Activated CD4-positive, alpha-beta T cell treated with anti-CD3 and anti-CD28 coated beads for 24 hours (primary cell): ENCODE measurements at regions not wholly inside any gene's neighbourhood (a gene's known extent, or its start where the extent isn't known, plus 50 kb on each side); places are given as distances from the start of the nearest gene placed in this dataset.

ENCODE experiments used
- DNase-seq, 2 donors: peaks; one replicate each; pipeline ENCODE4 v3.0.0-alpha.2; 2020; ENCODE audit warnings: low read depth in 2 of 2

GRCh38 chr14:36465178-36465577 is 54.9 kb downstream of the NKX2-1 start:
- no peak for DNase-seq

DNA sequence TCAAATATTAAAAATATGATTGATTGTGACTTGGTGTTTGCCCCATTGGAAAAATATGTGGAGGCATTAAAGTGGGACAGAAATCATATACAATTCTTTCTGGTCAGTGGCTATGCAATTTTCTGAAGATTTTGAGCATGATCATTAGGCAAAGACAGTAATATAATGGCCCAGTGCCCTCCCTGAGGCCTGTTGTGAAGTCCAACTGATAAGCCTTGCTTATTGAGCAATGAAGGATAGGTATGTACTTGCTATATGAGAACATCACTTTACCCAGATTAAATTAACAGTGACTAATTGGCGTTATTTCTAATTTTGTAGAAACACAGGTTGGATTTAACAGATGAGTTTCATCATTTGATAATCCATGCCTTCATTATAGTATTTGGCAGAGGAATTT is 57.1 kb downstream of the NKX2-1 start:
- DNase-seq = no peak

GRCh38 chr14:36455241-36455627 is 64.8 kb downstream of the NKX2-1 start:
- no peak for DNase-seq

GRCh38 chr14:36454599-36455240 is 65.3 kb downstream of the NKX2-1 start:
- no peak for DNase-seq

DNA sequence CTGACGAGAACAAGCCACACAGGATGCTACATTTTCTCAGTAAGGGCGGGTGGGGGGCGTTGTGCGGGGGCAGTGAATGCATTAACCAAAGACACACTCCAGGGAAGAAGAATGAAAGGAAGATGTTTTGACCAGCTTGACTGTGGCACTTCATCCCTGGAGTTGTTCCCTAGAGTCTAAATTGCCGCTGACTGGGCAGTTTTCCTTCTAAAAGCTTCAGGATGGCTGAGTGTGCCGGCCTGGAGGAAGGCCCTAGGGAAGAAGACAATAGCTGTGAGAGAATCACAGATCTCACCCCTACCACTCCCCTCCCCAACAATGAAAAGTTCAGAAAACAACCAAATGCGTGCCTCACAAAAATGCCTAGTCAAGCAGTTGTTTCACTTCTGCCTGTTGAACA is 67.2 kb downstream of the NKX2-1 start:
- no peak for DNase-seq

DNA sequence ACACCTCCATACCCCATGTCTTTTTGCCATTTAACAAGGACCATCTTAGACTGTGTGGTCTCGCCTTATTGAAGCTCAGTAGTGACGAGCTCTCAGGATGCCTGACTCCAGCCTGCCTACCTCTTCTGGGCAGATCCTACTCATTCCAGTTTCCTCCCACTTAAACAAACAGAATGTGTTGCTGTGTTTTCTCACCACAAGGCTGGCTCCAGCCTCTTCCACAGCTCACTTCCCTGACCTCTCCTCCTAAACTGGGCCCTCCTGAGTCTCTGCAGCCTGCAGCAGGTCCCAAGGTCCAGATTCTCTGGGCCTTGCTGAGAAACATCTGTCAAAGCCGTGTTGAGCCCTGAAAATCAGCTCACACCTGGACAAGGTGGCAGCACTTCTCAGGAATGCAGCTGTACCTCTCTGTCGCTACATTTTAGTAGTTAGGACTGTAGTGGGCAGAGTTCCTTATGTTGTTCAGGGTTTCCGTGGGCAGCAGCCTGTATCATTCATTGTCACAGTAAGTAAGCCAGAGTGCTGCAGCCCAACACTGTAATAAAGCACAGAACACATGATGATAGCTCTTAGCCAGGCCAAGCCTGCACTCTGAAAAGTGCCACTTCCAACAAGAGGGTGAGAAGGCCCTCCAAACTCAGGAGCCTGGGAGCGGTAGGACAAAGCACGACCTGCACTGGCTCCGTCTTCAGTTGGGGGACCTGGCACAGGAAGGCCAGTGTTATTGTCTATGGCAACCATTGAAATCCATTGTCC is 68.5 kb downstream of the NKX2-1 start:
- DNase-seq = no peak

DNA sequence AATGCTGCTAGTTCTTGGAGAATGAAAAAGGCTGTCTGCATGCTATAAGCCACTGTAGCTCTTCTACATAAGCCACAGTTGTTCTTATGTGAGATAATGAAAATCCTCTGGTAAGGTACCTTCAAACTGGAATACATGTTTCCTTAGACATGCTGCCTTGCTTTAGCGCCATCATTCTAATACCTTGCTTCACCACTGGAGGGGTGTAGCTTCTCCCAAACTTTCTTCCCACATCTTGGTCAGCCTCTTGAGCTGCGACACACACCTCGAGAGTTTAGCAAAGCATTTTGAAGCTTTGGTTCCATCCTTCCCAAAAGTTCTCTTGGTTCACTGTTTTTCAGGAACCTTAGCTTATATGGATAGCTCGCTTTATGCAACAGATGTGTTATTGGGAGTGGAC is 69.5 kb downstream of the NKX2-1 start:
- no peak for DNase-seq

GRCh38 chr14:36449903-36450302 is 70.1 kb downstream of the NKX2-1 start:
- no peak for DNase-seq

DNA sequence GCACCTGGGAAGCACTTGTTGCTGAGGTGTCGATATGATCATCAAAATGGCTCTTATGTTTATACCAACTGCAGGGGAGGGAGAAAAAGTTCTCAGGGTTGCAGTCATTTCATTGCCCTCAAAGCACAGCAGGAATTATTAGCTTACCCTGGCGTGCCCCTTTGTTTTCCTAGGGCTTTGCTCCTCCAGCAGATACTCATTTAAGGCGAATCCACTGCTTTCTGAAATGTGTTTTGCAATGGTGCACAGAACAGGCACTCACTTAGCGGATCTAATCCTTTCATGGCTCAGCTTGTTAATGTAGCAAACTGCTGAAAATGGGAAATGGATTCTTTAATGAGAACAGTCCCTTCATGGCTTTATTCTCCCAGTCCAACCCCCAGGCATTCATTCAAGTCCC is 76.7 kb downstream of the NKX2-1 start:
- DNase-seq = no peak

DNA sequence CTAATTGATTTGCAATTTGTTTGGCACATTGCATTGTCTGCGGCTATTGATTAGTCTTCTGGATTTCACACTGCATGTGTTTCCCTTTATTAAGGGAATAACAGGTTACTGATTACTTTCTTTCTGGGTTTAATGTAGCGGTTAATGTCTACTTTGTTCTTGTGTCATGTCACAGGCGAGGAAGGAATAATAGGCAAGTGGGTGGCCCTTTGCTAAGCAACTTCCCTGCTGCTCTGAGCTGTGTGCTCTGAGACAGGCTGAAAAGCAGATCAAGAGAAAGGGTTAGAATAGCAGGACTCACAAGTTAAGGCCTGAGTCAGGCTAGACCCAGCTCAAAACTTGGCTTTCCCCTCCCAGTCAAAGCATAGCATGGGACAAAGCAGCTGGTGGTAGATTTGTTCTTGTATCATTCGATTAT is 77.2 kb downstream of the NKX2-1 start:
- no peak for DNase-seq

DNA sequence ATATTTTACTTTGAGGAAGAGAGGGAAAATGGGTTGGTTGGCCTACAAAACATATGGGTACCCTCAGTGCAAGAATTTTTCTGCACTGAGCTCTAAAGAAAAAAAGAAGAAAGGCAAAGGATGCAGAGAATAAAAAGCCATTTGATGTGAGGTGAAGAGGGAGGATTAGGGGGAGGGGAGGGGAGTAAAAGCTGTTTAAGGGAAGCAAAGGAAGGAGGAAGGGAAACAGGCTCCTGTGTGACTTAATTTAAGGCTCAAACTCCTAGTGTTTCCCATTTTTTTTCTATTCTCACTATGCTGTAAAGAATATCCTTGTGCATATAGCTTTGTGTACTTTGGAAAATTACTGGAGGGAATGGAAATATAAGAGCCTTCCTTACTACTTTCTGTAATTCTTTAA is 78.7 kb downstream of the NKX2-1 start:
- DNase-seq = no peak

DNA sequence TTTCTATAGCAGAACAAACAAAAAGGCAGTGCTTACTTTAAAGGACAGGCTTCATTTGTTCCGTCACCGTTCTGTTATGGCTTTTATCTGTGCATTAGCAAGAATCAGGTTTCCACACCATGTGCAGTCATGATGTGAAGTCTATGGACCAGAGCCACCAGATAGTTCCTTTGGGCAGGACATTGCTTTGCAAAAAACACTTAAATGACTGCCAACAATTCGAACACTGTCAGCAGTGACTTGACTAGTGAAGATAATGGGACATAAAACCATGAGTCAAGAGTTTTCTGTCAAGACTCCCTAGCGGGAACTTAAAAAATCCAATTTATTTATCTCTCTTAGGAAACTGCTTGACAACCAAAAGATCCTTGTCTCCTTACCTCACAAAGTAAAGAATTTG is 80.3 kb downstream of the NKX2-1 start:
- no peak for DNase-seq

GRCh38 chr14:36438883-36439282 is 81.1 kb downstream of the NKX2-1 start:
- no peak for DNase-seq

DNA sequence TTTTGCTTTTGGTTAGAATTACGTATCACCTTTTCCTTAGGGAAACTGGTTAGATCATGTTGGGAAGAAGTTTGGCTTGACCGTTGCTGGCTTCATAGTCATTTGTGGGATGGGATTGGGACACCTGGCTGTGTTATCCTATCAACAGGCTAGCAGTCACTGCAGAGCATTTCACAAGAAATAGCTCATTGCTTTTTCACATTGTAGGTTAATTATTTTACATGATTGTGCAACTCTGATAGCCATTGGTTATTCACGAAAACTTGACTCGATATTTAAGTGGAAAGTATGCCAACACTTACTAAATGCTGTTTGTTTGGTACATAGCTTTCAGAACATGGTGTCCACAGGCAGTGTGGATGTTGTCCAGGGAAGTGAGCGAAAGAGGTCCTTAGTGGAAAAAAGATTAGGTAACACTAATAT is 89.4 kb downstream of the NKX2-1 start:
- no peak for DNase-seq

DNA sequence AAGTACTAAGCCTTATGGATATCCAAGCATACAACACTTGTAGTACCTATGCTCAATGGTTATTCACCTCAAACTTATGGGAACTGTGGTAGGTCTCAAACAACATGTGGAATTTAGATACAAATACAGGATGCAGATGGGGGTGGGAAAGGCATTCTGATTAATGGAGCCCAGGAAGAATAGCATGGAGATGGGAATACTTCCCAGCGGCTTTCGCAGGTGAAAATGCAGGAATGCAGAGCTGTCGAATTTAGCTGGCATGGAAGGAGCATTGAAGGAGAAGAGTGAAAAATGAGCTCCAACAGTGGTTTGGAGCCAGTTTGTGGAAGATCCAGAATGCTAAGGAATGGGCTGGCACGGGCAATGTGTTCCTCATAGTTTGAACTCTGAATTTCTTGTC is 89.9 kb downstream of the NKX2-1 start:
- no peak for DNase-seq

DNA sequence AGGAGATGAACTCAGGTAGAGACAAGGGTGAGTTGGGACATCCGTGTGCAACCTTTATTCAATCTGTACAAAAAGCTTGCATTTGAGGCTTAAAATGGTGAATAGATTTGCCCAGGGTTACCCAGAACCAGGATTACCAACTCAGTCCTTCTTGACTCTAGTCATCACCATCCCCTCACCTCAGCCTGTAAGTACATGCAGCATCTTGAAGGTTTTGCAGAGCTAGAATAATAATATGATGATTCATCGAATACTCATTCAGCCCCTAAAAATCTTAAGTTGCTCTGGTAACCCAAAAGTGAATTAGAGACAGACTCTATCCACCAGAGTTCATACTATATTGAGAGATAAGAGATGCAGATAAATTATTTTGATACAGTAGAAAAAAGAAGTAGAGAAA is 90.3 kb downstream of the NKX2-1 start:
- DNase-seq = no peak

GRCh38 chr14:36428350-36428749 is 91.7 kb downstream of the NKX2-1 start:
- no peak for DNase-seq

DNA sequence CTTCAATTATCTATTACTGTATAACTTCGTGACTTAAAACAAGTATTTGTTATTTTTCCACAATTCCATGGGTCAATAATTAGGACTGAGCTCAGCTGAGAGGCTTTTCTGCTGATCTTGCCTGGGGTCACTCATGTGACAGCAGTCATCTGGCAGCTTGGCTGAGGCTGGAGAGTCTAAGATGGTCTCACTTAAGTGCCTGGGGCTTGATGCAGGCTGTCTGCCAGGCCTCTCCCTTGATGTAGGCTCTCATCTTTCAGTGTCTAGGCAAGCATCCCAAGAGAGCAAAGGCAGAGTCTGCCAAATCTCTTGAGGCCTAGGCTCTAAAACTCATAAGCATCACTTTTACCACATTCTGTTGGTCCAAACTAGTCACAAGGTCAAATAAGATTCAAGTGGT is 93.2 kb downstream of the NKX2-1 start:
- no peak for DNase-seq

DNA sequence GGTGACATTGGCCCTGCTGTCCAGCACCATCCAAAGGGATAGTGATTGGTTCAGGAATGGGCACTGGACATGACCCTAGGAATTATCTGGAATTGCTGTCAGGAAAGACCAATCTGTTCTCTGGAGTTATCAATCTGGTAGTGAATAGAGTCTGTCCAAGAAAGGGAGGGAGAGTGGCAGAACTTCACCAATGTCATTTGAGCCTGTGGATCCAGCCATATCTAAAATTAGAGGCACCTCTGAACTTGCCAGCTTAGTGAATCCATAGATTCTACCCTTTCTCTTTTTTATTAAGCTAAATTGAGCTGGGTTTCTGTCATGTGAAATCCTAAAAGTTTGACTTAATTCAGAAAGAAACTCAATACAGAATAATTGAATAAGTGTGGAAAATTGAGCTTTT is 93.9 kb downstream of the NKX2-1 start:
- DNase-seq = no peak

GRCh38 chr14:36424478-36425102 is 95.4 kb downstream of the NKX2-1 start:
- no peak for DNase-seq

- DNase-seq = no peak
Measured at GRCh38 chr14:36423430-36423829, 96.6 kb downstream of the NKX2-1 start.

DNA sequence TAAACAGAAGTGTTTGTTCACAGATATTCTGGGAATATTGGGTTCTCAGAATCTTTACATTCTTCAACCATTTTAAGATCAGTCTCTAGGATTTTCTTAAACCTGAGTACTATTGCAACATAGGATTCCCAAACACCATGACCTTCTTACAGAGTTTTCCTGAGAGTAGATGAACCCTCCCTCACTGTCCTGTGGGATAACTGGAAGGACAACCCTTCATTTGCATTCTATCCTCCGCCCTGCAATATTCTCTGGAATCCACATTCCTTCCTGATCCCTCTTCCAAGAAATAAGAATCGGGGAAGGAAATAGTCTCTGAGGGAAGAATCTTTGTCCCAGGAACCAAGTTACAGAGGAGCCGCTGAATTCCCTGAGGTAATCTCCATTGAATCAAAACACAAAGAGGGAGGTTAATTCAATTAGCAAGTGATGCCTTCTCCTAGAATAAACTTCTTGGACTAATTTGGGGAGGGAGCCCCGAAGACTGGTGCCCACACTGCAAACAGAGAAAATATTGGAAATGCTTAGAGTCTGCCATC is 99.8 kb upstream of the MBIP start:
- no peak for DNase-seq

- DNase-seq = no peak
Measured at GRCh38 chr14:36418937-36419336, 98.5 kb upstream of the MBIP start.
